ENCODE measurements at regions not wholly inside any gene's neighbourhood (a gene's known extent, or its start where the extent isn't known, plus 50 kb on each side); places are given as distances from the start of the nearest gene placed in this dataset.
"Not testable (repeated sequence)": the region's sequence is repeated elsewhere in the genome, so short reads cannot be mapped to it uniquely, and the experiment has no call there.

DNA sequence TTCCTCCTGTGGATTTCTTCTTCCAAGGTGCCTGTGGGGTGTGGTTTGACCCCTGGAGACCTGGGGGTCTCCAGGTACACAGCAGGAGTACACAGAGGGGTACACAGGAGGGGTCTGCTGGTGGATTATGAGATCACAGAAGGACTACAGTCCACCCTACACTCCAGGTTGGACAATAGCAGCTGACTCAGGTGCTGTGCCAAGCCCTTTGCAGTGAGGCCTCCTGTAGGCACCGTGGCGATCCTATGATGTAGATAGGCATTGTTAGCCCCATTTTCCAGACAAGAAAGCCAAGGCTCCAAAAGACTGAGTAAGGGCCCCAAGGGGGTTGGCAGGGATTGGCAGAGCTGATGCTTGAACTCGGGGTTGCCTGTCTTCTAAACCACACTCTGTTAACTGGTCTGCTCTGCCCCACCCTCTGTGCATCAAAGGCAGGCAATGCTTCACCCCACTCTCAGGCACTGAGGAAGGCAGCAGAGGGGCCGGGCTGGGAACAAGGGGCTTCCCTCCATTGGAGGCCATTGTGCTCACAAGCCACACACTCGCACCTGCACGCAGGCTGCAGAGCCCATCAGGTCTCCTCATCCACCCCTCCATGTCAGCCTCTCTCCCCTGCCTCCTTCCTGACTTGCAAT, 77.5 kb upstream of the SIRPA start:
- TF ChIP-seq EZH2 (IDR thresholded peaks at IDR 0.05; ENCODE audit: insufficient read depth, poor library complexity, severe bottlenecking) (no peak), EZH2phosphoT487 (IDR thresholded peaks at IDR 0.05; ENCODE audit: insufficient read depth, low read depth) (no peak)
- in situ Hi-C loops (cut with MboI) = no loop called here
- Histone ChIP-seq H3K4me2 (ENCODE audit: unreplicated experiment) (peak overlapping the region; percentile 24), H2AFZ (no peak overlapping the region), H3K9ac (peak overlapping the region; percentile 52), H3K9me2 (ENCODE audit: insufficient read depth) (no peaks in the 10 kb centered on the region), H4K20me1 (ENCODE audit: insufficient read depth) (no peaks in the 10 kb centered on the region), H3K27ac (peak overlapping the region; percentile 84), H3K9me3 (ENCODE audit: low read depth) (no peaks in the 10 kb centered on the region), H3K4me3 (no peak overlapping the region), H3K4me1 (ENCODE audit: insufficient read depth) (peaks cover 59% of the 10 kb centered on the region), H3K79me2 (ENCODE audit: insufficient read depth) (no peaks in the 10 kb centered on the region), H3F3A (ENCODE audit: insufficient read depth) (peaks cover 34% of the 10 kb centered on the region), H3K27me3 (replicated peaks; ENCODE audit: insufficient read depth) (no peaks in the 10 kb centered on the region), H3K36me3 (ENCODE audit: low read depth) (no peaks in the 10 kb centered on the region)
- 90 to 98% methylated on average over 6 of the region's 6 CpGs for WGBS, 2 experiments (ENCODE audit: low coverage in 1 of 2, low lambda C conversion rate in 2 of 2, missing lambda C conversion rate in 2 of 2)
- DNase-seq = no peak

GRCh38 chr20:1816384-1817381, 78.5 kb upstream of the SIRPA start:
- TF ChIP-seq EZH2phosphoT487 (IDR thresholded peaks at IDR 0.05; ENCODE audit: insufficient read depth, low read depth) (no peak), EZH2 (IDR thresholded peaks at IDR 0.05; ENCODE audit: insufficient read depth, poor library complexity, severe bottlenecking) (no peak)
- Histone ChIP-seq H3K9me3 (ENCODE audit: low read depth) (no peaks in the 10 kb centered on the region), H3F3A (ENCODE audit: insufficient read depth) (peaks cover 38% of the 10 kb centered on the region), H3K4me2 (ENCODE audit: unreplicated experiment) (peak overlapping the region; percentile 32), H2AFZ (no peak overlapping the region), H3K27me3 (replicated peaks; ENCODE audit: insufficient read depth) (no peaks in the 10 kb centered on the region), H3K9me2 (ENCODE audit: insufficient read depth) (no peaks in the 10 kb centered on the region), H4K20me1 (ENCODE audit: insufficient read depth) (no peaks in the 10 kb centered on the region), H3K79me2 (ENCODE audit: insufficient read depth) (no peaks in the 10 kb centered on the region), H3K4me1 (ENCODE audit: insufficient read depth) (peaks cover 69% of the 10 kb centered on the region), H3K36me3 (ENCODE audit: low read depth) (no peaks in the 10 kb centered on the region), H3K9ac (peak overlapping the region; percentile 59), H3K4me3 (no peak overlapping the region), H3K27ac (peak overlapping the region; percentile 84)
- WGBS, 2 experiments (ENCODE audit: low coverage in 1 of 2, low lambda C conversion rate in 2 of 2, missing lambda C conversion rate in 2 of 2) = 34 to 42% methylated on average over 16 of the region's 16 CpGs
- in situ Hi-C loops (cut with MboI) = no loop called here
- DNase-seq = peak; percentile 94

- peak overlapping the region; percentile 84 for H3K27ac ChIP-seq
- H3K4me1 ChIP-seq (ENCODE audit: insufficient read depth) = peaks cover 75% of the 10 kb centered on the region
- H3F3A ChIP-seq (ENCODE audit: insufficient read depth) = peaks cover 41% of the 10 kb centered on the region
- no peaks in the 10 kb centered on the region for H3K9me3 ChIP-seq (ENCODE audit: low read depth)
- in situ Hi-C loops (cut with MboI) = no loop called here
- no peaks in the 10 kb centered on the region for H3K9me2 ChIP-seq (ENCODE audit: insufficient read depth)
- no peak for DNase-seq
- WGBS, 2 experiments (ENCODE audit: low coverage in 1 of 2, low lambda C conversion rate in 2 of 2, missing lambda C conversion rate in 2 of 2) = 97 to 100% methylated on average over 3 of the region's 3 CpGs
- H3K27me3 ChIP-seq (replicated peaks; ENCODE audit: insufficient read depth) = no peaks in the 10 kb centered on the region
- H3K36me3 ChIP-seq (ENCODE audit: low read depth) = no peaks in the 10 kb centered on the region
- H3K79me2 ChIP-seq (ENCODE audit: insufficient read depth) = no peaks in the 10 kb centered on the region
- TF ChIP-seq EZH2 (IDR thresholded peaks at IDR 0.05; ENCODE audit: insufficient read depth, poor library complexity, severe bottlenecking) = no peak
- no peak for TF ChIP-seq EZH2phosphoT487 (IDR thresholded peaks at IDR 0.05; ENCODE audit: insufficient read depth, low read depth)
- peak overlapping the region; percentile 59 for H3K9ac ChIP-seq
- H2AFZ ChIP-seq = no peak overlapping the region
- no peak overlapping the region for H3K4me2 ChIP-seq (ENCODE audit: unreplicated experiment)
- H4K20me1 ChIP-seq (ENCODE audit: insufficient read depth) = no peaks in the 10 kb centered on the region
- H3K4me3 ChIP-seq = no peak overlapping the region
Observed at GRCh38 chr20:1815502-1816085, 79.6 kb upstream of the SIRPA start.

GRCh38 chr20:1814861-1815260, 80.3 kb upstream of the SIRPA start:
- peaks cover 75% of the 10 kb centered on the region for H3K4me1 ChIP-seq (ENCODE audit: insufficient read depth)
- H3K27me3 ChIP-seq (replicated peaks; ENCODE audit: insufficient read depth); H3K4me3 ChIP-seq; H3K9ac ChIP-seq; H3K4me2 ChIP-seq (ENCODE audit: unreplicated experiment); in situ Hi-C loops (cut with MboI); H3K79me2 ChIP-seq (ENCODE audit: insufficient read depth); H3K27ac ChIP-seq; H2AFZ ChIP-seq; H3K9me3 ChIP-seq (ENCODE audit: low read depth); H3K9me2 ChIP-seq (ENCODE audit: insufficient read depth); H4K20me1 ChIP-seq (ENCODE audit: insufficient read depth); H3K36me3 ChIP-seq (ENCODE audit: low read depth); DNase-seq: not testable (repeated sequence)
- 100% methylated on average over 1 of the region's 1 CpG for WGBS, 2 experiments (ENCODE audit: low coverage in 1 of 2, low lambda C conversion rate in 2 of 2, missing lambda C conversion rate in 2 of 2)
- peaks cover 48% of the 10 kb centered on the region for H3F3A ChIP-seq (ENCODE audit: insufficient read depth)

Measured in GM23248 (cell line).